HG03108 (cell line): ENCODE measurements at regions not wholly inside any gene's neighbourhood (a gene's known extent, or its start where the extent isn't known, plus 50 kb on each side); places are given as distances from the start of the nearest gene placed in this dataset.

ENCODE experiments used
- ATAC-seq: cut with Tn5 transposase; IDR thresholded peaks from one replicate; pipeline ENCODE4 v1.9.1; 2021; ENCODE audit warnings: moderate library complexity; ENCODE audit not compliant: unreplicated experiment

- ATAC-seq, result no peak
Observed at GRCh38 chr7:125678771-125679170, 749.1 kb upstream of the POT1 start.

- no peak for ATAC-seq
Observed at GRCh38 chr7:125675640-125676039, 746.0 kb upstream of the POT1 start.

- ATAC-seq, result no peak
Observed at GRCh38 chr7:125675169-125675568, 745.5 kb upstream of the POT1 start.

GRCh38 chr7:125670926-125671572, 741.4 kb upstream of the POT1 start:
- no peak for ATAC-seq

GRCh38 chr7:125668321-125668993, 738.8 kb upstream of the POT1 start:
- ATAC-seq, result no peak

- no peak for ATAC-seq
Observed at GRCh38 chr7:125664625-125665024, 735.0 kb upstream of the POT1 start.

GRCh38 chr7:125663961-125664360, 734.3 kb upstream of the POT1 start:
- ATAC-seq, result no peak

- no peak for ATAC-seq
Observed at GRCh38 chr7:125661677-125662076, 732.1 kb upstream of the POT1 start.

GRCh38 chr7:125661006-125661405, 731.4 kb upstream of the POT1 start:
- no peak for ATAC-seq

- ATAC-seq, result no peak
Observed at GRCh38 chr7:125654076-125654475, 724.5 kb upstream of the POT1 start.

GRCh38 chr7:125651823-125652528, 722.4 kb upstream of the POT1 start:
- ATAC-seq, result no peak

GRCh38 chr7:125648543-125648942, 718.9 kb upstream of the POT1 start:
- no peak for ATAC-seq

- no peak for ATAC-seq
Observed at GRCh38 chr7:125645770-125646169, 716.1 kb upstream of the POT1 start.

GRCh38 chr7:125644109-125644508, 714.5 kb upstream of the POT1 start:
- ATAC-seq, result no peak

- no peak for ATAC-seq
Observed at GRCh38 chr7:125643302-125643701, 713.7 kb upstream of the POT1 start.

GRCh38 chr7:125641884-125642283, 712.3 kb upstream of the POT1 start:
- ATAC-seq, result no peak

- no peak for ATAC-seq
Observed at GRCh38 chr7:125636320-125636962, 706.8 kb upstream of the POT1 start.

- ATAC-seq, result no peak
Observed at GRCh38 chr7:125618516-125618915, 688.9 kb upstream of the POT1 start.

- ATAC-seq, result no peak
Observed at GRCh38 chr7:125611582-125611981, 682.0 kb upstream of the POT1 start.

GRCh38 chr7:125606671-125607070, 677.0 kb upstream of the POT1 start:
- no peak for ATAC-seq

- no peak for ATAC-seq
Observed at GRCh38 chr7:125605241-125605640, 675.6 kb upstream of the POT1 start.

- no peak for ATAC-seq
Observed at GRCh38 chr7:125602441-125602840, 672.8 kb upstream of the POT1 start.
